Right atrium auricular region (tissue), 2 donors: ENCODE measurements at regions not wholly inside any gene's neighbourhood (a gene's known extent, or its start where the extent isn't known, plus 50 kb on each side); places are given as distances from the start of the nearest gene placed in this dataset.
A peak's percentile ranks its signal among the peaks of the same experiment; 100 is the strongest.

Experiments
- DNase-seq: peaks from one replicate; pipeline ENCODE4 v3.0.0-alpha.2; 2019; ENCODE audit warnings: low spot score
- H3K27ac ChIP-seq, 2 donors: fragments of 200-600 bp; sonication (generic); 1 replicate in 1 of 2; 2 replicates in 1 of 2; pipeline ENCODE4 v1.5.1; 2016 to 2019
- H3K27me3 ChIP-seq, 2 donors: fragments of 200-600 bp; sonication (generic); one replicate each; pipeline versions ENCODE4 v1.5.1 to v1.6.0; 2017 to 2019
- H3K36me3 ChIP-seq: fragments of 200-600 bp; sonication (generic); one replicate; pipeline ENCODE4 v1.5.1; 2016
- H3K4me1 ChIP-seq, 2 donors: fragments of 200-600 bp; sonication (generic); one replicate each; pipeline versions ENCODE4 v1.5.1 to v1.6.0; 2017 to 2019
- H3K4me3 ChIP-seq, 2 donors: fragments of 200-600 bp; sonication (generic); 1 replicate in 1 of 2; 2 replicates in 1 of 2; pipeline ENCODE4 v1.5.1; 2017 to 2019; ENCODE audit warnings: mild to moderate bottlenecking in 1 of 2, moderate library complexity in 1 of 2
- H3K9me3 ChIP-seq, 2 donors: fragments of 200-600 bp; sonication (generic); one replicate each; pipeline ENCODE4 v1.5.1; 2019
- CTCF ChIP-seq, 2 donors: fragments of 200-600 bp; sonication (generic); IDR thresholded peaks; one replicate each; pipeline ENCODE4 v1.5.1; 2019; ENCODE audit warnings: antibody characterized with exemption in 2 of 2

GRCh38 chr12:84508851-84509260 is 403.7 kb downstream of the SLC6A15 start:
- no peak overlapping the region for H3K4me3 ChIP-seq
- no peak for DNase-seq

GRCh38 chr12:84507956-84508850 is 404.4 kb downstream of the SLC6A15 start:
- peak in 1 of 2 donors; percentile 46 for TF ChIP-seq CTCF (IDR thresholded peaks at IDR 0.05)
- H3K27ac ChIP-seq, result peak overlapping the region in 1 of 2 donors; percentile 24
- H3K27me3 ChIP-seq, result no peaks in the 10 kb centered on the region
- no peak overlapping the region for H3K4me3 ChIP-seq
- no peaks in the 10 kb centered on the region for H3K9me3 ChIP-seq
- peaks cover 0 to 12% of the 10 kb centered on the region in 2 donors for H3K4me1 ChIP-seq
- no peak for DNase-seq
- no peaks in the 10 kb centered on the region for H3K36me3 ChIP-seq

More at GRCh38 chr12:84508851-84509260, 403.7 kb downstream of the SLC6A15 start:
- TF ChIP-seq CTCF (IDR thresholded peaks at IDR 0.05), result peak in 1 of 2 donors; percentile 1
- Histone ChIP-seq H3K36me3 (no peaks in the 10 kb centered on the region), H3K27me3 (no peaks in the 10 kb centered on the region), H3K9me3 (no peaks in the 10 kb centered on the region), H3K4me1 (peaks cover 0 to 12% of the 10 kb centered on the region in 2 donors), H3K27ac (peak overlapping the region in 1 of 2 donors; percentile 24)

- no peak overlapping the region for H3K27ac ChIP-seq
- no peaks in the 10 kb centered on the region for H3K27me3 ChIP-seq
- no peak for DNase-seq
- no peaks in the 10 kb centered on the region for H3K9me3 ChIP-seq
- no peaks in the 10 kb centered on the region for H3K36me3 ChIP-seq
- H3K4me3 ChIP-seq, result no peak overlapping the region
- no peak for TF ChIP-seq CTCF (IDR thresholded peaks at IDR 0.05)
- H3K4me1 ChIP-seq, result peaks cover 0 to 12% of the 10 kb centered on the region in 2 donors
Measured at GRCh38 chr12:84506282-84506681, 406.3 kb downstream of the SLC6A15 start.

GRCh38 chr12:84502907-84503787 is 409.5 kb downstream of the SLC6A15 start:
- Histone ChIP-seq H3K4me1 (peaks cover 0 to 7% of the 10 kb centered on the region in 2 donors), H3K27me3 (no peaks in the 10 kb centered on the region), H3K27ac (no peak overlapping the region), H3K9me3 (no peaks in the 10 kb centered on the region), H3K36me3 (no peaks in the 10 kb centered on the region), H3K4me3 (no peak overlapping the region)
- no peak for DNase-seq
- peak in 1 of 2 donors; percentile 67 for TF ChIP-seq CTCF (IDR thresholded peaks at IDR 0.05)

- Histone ChIP-seq H3K27ac (no peak overlapping the region), H3K9me3 (no peaks in the 10 kb centered on the region), H3K4me3 (no peak overlapping the region), H3K27me3 (no peaks in the 10 kb centered on the region), H3K4me1 (no peaks in the 10 kb centered on the region), H3K36me3 (no peaks in the 10 kb centered on the region)
- no peak for DNase-seq
- no peak for TF ChIP-seq CTCF (IDR thresholded peaks at IDR 0.05)
Measured at GRCh38 chr12:84502180-84502860, 410.3 kb downstream of the SLC6A15 start.
